Eye (tissue), 1 donor: ENCODE measurements at regions not wholly inside any gene's neighbourhood (a gene's known extent, or its start where the extent isn't known, plus 50 kb on each side); places are given as distances from the start of the nearest gene placed in this dataset.
"Not testable (repeated sequence)": the region's sequence is repeated elsewhere in the genome, so short reads cannot be mapped to it uniquely, and the experiment has no call there.

Experiments used
- DNase-seq: peaks from one replicate; pipeline ENCODE4 v3.0.0-alpha.2; 2015

DNA sequence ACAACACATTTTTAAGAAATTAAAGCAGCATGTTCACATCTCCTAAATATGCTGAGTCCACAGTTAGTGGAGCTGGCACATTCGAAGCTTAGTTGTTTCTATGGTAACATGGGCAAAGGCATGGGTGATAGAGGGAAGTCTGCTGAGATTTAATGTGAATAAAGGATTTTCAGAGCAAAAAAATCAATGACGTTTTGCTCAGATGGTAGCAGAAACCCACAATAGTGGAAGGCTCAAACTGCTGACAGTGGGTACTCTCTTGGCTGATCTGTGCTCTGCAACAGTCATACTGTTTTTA lies 795.1 kb upstream of the ARPP21 start:
- DNase-seq = peak; percentile 32

DNA sequence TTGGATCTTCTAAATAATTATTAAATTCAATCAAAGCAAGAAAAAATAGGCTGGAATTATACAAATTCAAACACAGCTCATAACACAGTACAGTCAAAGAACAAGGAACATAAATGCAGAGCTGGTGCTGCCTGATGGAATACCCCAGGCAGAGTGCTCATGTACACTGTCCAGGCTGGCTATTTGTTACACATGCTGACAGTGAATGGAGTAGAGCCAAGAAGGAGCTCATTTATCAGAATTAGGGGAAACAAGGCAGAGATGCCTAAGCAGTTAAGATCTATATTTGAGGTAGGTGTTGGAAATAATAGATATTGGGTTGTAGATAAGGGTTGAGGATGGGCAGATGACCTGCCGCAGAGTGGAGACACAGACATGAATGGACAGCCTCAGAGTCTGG lies 788.2 kb upstream of the ARPP21 start:
- no peak for DNase-seq

DNA sequence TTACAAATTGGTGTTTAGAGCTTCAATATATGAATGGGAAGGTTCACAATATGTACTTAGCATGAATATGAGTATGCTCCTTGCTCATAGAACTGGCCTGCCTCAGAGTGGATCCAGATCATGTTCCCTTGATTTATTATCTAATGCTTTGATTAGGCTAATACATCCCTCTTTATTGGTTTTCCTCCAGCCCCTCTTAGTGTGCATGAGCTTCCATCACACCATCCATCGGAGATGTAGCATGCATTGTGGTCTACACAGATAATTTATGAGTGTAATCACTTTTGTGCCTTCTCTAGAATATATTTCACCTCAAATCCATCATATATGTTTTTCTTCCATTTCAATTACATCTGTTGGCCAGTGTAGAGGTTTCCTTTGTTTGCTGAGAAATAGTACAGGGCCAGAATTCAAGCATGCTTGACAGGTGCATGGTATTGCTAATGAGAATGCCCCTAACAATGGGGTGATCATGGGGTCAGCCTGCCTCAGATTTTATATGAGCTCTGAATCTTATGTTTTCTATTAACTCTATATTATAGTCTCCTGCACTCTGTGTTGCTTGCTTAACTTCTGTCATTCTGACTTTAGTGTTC lies 786.4 kb upstream of the ARPP21 start:
- no peak for DNase-seq

DNA sequence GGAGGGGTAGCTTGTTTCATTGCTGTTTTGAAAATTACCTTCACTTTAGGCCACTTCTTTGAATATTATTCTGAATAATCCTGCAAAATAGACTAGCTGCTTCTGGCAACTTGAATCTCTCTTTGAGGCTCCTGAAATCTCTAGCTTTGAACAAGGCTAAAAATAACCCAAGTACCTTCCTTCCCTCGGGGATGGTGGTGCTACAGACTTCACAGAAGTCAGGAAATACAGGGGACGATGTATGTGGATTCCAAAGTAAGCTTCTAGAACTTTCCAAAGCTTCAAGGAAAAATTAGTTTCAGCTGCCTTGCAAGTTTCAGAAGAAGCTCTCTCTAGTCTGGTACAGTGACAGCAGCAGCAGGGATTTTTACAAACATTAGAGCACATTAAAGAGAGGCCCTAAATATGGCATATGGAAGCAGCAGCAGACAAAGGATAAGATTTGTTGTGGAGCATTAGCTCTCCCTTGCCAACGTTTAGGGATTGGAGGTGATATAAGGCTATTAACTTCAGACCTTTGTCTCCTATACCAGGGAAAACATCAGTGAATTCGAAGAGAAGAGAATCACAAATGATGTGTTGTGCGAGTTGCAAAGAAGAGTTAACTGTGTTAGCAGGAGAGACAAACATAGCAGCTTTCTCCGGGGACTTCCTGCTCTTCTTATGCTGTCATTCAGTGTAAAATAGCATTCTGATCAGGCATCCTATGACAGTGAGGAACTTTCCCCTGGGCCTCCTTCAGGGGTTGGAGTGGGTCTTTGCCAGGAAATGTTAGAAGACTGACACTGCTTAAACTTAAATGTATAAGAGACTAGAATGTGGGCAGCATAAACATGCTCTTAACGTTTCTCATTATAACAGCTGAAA lies 783.0 kb upstream of the ARPP21 start:
- DNase-seq = peak; percentile 68

DNA sequence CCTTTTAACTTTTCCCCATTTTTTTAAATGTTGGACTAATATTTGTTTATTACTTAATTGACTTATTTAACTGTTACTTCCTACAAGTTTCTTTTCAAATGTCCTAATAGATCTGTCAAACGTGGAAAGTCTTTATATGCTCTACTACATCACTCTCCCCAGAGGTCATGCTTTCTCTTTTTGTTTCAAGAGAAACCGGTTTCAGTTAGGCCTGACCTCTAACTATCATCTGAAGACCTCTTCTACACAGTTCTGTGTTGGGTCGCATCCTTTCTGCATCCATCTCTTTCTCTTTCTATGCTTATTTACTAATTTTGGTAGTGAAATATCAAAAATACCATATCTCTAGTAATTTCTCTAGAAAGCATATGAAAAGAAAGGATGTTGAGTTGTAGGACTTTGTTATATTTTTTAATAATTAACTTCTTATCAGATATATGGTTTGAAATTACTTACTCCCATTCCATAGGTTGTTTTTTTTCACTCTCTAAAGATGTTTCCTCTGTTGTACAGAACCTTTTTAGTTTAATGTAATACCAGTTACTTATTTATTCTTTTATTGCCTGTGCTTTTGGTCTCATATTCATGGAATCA lies 781.2 kb upstream of the ARPP21 start:
- no peak for DNase-seq

DNA sequence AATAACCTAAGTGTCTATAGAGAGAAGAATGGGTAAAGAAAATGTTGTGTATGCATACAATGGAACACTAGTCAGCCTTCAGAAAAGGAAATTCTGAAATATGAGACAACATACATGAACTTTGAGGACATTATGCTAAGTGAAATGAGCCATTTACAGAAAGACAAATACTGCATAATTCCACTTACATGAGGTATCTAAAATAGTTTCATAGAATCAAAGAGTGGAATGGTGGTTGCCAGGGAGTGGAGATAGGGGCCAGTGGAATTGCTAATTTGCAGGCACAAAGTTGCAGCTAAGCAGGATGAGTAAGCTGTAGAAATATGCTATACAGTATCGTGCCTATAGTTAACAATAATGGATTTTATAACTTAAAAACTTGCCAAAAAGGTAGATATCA lies 779.6 kb upstream of the ARPP21 start:
- DNase-seq = no peak

DNA sequence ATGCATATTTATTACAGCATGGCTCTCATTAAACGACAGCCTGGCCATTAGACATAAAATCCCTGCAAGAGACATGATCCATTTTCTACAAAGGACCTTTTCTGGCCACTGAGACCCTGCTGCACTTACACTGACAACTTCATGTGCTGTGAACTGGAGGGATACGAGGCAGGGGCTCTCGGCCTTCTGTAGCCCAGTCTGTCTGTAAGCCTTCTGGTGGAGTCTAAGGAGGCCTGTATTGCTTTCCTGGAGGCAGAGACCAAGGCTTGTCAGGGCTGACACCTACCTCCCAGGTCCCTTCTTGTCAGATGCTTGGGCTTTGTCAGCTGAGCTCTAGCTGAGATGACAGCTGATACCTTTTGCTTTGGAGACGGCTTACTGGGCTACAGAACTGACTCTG lies 776.9 kb upstream of the ARPP21 start:
- DNase-seq = peak; percentile 10

DNA sequence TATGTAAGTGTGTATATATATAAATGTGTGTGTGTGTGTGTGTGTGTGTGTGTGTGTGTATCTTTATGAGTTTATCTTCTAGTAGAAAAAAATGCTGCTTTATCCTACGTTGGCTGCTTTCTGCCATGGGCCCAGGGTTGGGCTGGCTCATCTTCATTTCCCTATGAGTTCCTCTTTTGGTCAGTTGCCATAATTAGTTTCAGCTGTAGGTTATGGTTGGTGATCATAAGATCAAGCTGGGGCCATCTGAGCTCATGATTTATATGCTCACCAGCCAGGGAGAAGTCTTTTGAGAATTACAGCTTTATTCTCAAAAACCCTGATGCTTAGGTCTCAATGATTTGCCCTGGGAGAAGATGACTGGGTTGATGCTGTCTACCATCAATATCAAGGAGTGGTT lies 775.8 kb upstream of the ARPP21 start:
- DNase-seq = no peak

DNA sequence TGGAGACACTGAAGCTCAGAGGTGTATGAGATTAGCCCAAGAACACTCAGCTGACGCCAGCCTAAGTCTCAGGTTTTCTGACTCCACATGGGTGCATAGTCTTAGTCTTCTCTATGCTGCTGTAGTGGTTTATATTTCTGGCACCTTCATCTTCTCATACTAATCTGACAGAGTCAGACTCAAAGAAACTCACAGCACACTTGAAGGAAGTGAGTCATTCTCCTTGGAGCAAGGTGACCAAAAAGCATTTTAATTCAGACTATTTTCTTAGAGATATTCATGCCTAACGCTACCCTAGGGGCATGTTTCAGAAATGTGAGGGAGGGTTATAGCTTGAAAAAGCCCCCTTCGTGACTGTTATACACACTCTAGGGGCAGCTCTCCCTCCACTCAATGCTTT lies 775.3 kb upstream of the ARPP21 start:
- DNase-seq = no peak

DNA sequence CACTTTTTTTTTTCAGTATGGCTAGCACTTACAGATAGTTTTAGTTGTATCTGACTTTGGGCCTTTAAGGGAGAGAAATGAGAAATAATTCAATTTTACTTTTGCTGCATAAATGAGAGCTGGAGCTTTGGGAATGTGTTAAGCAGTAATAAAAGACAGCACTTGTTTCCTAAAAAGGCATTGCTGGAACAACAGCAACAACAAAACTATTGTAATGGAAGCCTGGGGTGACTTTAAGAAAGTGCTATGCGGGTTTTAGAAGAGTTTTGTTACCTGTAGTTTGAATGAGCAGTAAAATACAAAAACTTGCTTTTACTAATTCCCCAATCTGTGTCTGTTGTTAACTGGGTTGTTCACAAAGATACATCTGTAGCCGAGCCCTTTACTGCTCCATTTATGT lies 774.0 kb upstream of the ARPP21 start:
- DNase-seq = no peak

DNA sequence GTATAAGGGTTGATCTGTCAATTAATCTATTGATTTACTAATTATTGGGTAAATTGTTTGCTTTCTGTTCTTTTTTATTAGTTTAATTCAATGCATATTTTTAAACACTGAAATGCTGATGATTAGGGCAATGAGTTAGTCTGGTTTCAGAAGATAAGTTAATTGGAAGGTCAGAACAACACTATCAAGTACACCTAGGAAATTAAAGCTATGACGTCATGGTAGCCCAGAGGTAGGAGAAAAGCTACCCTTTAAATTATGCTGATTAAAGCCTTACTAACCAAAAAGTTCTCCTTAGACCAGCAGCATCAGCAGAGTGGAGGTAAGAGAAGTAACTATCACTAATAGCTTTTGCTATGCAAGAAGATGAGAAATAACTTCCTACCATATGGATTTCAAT lies 770.4 kb upstream of the ARPP21 start:
- no peak for DNase-seq

DNA sequence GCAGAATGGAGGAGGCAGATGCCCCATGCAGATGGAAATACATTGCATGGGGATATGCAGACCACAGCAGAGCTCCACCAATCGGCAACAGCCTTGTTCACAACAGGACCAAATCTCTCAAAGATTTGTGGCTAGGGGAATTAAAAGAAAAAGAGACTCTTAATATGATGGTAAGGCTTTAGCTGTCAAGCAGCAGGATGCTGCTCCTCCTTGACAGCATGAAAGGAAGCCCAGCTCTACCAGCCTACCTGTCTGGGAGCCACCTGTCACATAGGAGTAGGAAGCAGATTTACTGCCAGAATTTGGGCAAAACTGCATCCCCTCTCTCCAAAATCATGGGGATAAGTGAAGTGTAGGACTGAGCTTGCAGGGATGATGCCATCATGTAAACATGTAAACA lies 769.6 kb upstream of the ARPP21 start:
- DNase-seq = no peak

DNA sequence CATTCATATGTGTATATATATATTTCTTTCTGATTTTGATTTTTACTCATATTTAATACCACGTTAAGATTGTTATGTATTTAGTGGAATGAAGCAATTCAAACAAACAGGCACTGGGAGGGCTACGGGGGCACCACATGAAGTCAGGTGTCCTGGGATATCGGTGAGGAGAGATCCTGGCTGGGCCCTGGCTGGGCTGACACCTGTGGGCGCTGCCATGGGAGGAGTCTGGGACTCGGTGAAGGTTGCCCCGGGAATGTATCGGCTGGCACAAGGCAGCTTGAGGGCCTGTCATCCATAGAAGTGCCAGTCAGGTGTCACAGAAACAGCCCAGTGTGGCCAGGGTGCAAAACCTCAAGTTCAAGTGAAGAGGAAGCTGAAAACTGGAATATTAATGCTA lies 766.9 kb upstream of the ARPP21 start:
- DNase-seq = no peak

DNA sequence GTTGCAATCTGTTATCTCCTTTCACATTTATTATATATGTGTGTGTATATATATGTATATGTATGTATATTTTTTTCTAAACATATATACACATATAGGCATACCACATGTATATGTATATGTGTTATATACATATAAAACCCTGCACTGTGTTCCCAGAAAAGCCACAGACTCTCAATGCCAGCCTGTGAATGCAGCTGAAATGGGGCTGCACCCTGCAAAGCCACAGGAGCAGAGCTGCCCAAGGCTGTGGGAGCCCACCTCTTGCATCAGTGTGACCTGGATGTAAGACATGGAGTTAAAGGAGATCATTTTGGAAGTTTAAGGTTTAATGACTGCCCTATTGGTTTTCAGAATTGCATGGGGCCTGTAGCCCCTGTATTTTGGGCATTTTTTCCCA lies 762.3 kb upstream of the ARPP21 start:
- no peak for DNase-seq

DNA sequence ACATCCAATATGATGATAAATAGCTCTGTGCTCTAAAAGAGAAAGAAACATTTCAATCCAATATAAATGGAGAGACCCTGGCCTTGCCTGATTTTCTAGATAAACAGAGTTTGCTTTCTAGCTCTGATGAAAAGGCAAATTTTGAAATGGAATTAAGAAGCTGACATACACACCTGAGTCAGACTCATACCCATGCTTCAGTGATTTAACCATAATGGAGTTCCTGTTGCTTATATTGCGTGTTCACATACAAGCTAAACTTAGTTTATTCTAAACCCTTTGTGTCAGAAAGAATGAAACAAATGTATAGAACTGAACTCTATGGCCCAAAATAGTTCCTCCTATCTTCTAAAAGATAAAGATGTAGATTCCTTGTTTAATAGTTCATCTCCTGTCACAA lies 760.8 kb upstream of the ARPP21 start:
- no peak for DNase-seq

DNA sequence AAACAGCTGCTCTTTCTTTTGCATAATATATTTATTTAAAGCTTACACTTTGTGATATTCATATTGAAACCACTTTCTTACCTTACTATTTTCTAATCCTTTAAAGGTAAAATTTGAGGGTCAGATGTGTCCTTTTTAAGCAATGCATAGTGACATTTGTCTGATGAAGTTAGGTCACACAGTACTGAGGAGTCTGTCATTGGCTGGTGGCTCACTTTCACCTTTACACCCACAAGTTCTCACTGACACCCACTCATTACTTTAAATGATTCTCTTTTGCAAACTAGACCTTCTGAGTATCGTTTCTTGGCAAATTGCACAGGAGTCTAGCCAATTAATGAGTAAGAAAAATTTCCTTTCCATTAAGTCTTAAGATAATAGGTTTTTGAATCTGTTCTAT lies 758.3 kb upstream of the ARPP21 start:
- no peak for DNase-seq

DNA sequence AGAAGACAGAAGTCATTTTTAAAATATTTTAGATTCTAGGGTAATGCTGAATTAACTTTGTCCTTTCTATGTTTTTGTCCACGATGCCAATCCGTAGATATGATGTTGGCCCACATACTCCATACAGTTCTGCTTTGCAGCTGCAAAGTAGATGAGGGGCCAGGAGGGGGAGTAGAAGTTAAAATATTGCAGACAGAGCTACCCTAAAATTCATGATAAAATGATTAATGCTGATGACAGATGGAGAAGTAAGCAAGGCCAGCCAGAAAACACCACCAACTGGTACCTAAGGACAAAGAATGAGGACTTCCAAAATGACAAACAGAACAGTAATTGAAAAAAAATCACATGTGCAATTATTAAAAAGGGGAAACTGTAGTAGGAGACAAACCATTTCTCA lies 756.6 kb upstream of the ARPP21 start:
- peak; percentile 30 for DNase-seq

DNA sequence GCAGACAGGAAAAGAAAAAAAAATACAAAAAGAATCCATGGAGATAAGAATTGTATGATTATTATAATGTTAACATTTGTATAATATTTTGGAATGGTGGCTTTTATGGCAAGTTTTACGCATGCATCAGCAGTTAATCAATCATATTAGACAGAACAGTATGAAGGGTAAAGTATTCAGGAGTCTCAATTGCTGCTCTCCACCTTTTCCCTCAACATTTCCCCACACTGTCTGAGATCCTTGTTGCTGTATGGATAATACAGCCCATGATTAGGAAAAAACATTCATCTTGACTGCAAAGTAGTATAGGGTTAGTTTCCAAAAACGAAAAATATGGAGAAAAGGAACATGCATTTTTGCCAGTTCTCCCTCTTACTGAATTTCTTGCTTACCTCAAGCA lies 755.3 kb upstream of the ARPP21 start:
- DNase-seq = no peak

DNA sequence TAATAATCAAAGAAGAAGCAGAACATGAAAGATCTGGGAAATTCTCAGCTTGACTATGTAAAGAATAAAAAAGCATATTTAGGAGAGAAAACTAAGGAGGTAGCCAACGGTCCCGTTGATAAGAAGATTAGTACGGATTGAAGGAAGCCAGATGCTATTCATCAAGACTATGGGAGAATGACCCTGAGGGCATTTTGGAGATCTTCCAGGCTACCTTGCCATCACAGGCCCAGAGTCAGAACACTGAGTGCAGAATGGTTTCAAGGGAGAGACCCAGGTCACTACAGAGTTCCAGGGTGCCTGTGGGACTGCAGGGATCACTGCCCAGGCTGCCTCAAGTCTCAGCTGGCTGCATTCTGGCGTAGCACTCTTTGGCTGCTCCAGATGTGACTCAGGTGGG lies 752.9 kb upstream of the ARPP21 start:
- DNase-seq = no peak

DNA sequence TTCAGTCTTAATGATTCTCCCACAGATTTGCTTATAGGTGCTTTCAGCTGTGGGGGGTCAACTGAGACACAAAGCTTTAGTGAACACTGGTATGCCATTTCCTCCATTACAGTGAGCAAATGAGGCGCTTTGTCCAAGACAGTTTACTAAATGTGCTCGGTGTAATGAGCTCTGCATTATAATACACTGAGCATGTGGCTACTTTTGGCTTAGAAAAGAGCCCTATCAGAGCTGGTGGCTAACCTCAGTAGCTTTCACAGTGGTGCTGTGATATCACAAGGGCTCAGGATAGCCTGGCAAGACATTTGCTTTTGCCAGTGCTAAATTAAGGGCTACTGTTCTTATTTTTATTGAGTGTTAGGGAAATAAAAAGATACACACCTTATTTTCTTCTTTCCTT lies 749.7 kb upstream of the ARPP21 start:
- no peak for DNase-seq

DNA sequence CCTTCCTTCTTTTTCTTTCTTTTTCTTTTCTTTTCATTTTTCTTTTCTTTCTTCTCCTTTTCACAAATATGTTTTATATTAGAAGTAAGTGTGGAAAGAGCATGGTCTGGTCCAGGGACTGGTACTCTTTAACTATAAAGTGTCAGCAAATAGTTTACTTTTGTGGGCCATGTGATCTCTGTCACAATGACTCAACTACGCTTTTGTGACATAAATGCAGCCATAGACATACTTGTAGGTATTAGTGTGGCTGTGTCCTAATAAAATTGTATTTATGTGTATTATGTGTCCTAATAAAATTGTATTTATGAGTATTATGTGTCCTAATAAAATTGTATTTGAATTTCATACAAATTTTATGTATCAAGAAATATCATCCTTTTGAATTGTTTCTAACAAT lies 749.1 kb upstream of the ARPP21 start:
- DNase-seq = no peak

DNA sequence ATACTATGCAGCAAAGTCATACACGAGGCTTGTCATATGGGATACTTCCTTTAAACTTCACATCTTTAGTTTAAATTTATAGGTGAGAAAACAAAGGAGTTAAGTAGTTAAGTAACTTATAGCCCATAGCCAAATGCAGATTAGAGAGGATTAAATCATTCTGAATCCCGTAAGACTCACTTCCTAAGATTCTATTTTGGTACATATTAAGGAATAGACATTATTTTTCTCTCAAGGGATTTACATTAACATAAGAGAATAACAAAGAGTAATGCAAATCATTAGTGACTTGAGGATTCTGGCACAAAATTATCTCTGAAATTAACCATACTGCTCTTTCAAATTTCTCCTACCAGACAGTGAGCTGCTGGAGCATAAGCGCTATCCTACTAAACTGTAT lies 747.4 kb upstream of the ARPP21 start:
- DNase-seq = no peak

DNA sequence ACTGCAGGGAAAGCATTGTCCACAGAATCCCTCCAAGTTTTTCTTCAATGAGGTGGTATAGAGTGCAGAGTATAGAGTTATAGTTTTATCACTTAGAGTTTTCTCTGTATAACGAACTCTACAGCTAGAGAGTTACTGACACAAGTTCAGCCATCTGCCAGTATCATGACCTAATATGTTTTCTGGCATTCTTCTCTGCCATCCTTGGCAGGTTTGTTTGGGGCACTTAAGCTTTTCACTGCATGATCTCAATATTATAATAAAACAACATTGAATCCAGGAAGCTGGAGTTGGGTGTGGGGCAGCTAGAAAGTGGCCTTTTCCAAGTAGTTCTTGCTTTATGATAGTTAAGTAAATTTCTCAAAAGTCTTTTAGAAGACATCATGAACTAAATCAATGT lies 743.5 kb upstream of the ARPP21 start:
- no peak for DNase-seq

DNA sequence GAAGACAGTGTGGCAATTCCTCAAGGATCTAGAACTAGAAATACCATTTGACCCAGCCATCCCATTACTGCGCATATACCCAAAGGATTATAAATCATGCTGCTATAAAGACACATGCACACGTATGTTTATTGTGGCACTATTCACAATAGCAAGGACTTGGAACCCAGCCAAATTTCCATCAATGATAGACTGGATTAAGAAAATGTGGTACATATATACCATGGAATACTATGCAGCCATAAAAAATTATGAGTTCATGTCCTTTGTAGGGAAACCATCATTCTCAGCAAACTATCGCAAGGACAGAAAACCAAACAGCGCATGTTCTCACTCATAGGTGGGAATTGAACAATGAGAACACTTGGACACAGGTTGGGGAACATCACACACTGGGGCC lies 729.6 kb upstream of the ARPP21 start:
- not testable (repeated sequence) for DNase-seq

DNA sequence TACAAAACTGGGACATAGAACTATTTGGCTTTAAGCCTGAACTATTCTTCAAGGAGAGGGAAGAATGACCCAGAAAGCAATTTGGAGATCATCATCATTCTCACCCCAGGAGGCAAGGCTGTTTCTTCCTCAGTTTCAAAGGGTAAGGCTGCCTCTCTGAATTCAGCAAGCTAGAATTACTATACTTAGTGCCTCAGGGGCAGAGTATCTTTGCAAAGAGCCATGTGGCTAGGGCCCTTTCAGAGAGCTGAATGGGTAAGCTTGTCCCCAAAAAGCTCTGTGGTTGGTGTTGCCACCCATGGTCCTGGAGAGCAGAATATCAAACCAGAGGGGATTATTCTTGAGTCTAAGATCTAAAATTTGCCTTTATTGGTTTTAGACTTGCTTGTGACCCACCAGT lies 720.3 kb upstream of the ARPP21 start:
- no peak for DNase-seq
